ELF-1 (cell line): ENCODE measurements at regions not wholly inside any gene's neighbourhood (a gene's known extent, or its start where the extent isn't known, plus 50 kb on each side); places are given as distances from the start of the nearest gene placed in this dataset.
A peak's percentile ranks its signal among the peaks of the same experiment; 100 is the strongest.

Source experiments
- DNase-seq: peaks from one replicate; pipeline ENCODE4 v3.0.0-alpha.2; 2016; ENCODE audit warnings: low read depth, low spot score

- DNase-seq, result no peak
These were observed 334.1 kb upstream of the RGS6 start for GRCh38 chr14:71597955-71598660.

- no peak for DNase-seq
These were observed 331.9 kb upstream of the RGS6 start for GRCh38 chr14:71600309-71600708.

DNA sequence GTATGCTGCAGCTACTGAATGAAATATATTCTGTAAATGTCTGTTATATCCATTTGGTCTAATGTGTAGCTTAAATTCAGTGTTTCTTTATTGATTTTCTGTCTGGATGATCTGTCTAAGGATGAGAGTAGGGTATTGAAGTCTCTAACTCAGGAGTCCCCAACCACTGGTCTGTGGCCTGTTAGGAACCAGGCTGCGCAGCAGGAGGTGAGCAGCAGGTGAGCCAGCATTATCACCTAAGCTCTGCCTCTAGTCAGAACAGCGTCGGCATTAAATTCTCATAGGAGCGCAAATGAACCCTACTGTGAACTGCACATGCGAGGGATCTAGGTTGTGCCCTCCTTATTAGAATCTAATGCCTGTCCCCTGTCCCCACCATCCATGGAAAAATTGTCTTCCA is 329.7 kb upstream of the RGS6 start:
- DNase-seq, result no peak

DNA sequence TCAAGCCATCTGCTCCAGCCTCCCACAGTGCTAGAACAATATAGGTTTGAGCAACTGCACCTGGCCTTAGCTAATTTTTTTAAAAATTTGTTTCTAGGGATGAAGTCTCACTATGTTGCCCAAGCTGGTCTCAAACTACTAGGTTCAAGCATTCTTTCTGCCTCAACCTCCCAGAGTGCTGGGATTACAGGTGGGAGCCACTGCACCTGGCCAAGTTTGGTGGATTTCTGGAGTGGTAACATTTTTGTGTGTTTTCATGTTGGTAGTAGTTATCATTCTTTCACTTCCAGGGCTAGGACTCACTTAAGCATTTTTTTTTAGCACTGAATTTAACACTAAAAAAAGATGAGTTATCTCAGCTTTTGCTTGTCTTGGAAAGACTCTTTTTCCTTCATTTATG is 328.0 kb upstream of the RGS6 start:
- no peak for DNase-seq

DNA sequence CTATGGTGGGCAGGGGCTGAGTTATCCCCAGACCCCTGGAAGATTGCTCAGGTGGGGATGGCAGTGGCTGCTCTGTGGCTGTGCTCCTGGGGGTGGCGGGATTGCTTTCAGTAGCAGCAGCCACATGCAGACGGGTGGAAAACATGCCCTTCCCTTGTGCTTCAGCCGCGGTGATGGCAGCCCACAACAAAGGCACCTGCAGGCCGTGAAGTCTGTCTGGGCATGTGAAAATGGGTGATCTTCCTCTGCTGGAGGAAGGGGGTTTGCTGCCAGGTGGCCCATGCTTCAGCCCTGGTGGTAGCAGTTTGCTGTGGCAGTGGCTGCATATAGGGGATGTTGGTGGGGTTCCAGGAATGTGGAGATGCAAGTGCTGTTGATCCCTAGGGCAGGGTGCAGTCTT is 326.2 kb upstream of the RGS6 start:
- no peak for DNase-seq

DNA sequence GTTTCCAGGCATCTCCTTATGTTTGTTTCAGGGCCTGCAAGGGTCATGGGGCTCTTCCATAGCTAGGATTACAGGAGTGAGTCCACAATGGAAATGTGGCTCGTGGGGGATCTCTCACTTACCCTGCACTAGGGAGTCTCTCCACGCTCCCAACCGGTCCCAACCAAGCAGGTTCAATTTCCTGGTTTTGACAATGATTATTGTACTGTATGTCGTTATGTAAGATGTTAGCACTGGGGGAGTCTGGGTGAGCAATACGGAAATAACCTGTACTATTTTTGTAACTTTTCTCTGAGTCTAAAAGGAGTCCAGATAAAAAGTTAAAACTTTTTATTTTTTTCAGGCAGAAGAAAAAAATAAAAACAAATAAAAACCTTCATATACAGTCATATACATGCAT is 325.7 kb upstream of the RGS6 start:
- no peak for DNase-seq

GRCh38 chr14:71607056-71607455 is 325.2 kb upstream of the RGS6 start:
- DNase-seq, result no peak

DNA sequence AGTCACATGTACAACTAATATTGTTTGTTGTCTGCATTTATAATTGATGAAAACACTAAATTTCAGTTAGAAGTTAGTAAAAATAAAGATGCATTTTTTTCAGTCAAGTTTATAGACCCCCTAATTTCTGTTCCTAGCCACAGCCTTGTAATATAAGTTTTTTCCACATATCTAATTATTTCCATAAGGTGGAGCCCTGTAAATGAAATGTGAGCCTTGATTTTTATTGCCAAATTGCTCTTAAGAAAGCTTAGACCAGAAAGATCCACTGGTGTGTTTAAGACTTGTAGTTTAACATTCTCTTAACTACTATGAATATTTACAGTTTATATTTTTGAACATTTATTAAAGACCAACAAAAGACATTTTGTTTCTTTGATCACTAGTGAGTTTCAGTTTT is 322.1 kb upstream of the RGS6 start:
- DNase-seq, result no peak

DNA sequence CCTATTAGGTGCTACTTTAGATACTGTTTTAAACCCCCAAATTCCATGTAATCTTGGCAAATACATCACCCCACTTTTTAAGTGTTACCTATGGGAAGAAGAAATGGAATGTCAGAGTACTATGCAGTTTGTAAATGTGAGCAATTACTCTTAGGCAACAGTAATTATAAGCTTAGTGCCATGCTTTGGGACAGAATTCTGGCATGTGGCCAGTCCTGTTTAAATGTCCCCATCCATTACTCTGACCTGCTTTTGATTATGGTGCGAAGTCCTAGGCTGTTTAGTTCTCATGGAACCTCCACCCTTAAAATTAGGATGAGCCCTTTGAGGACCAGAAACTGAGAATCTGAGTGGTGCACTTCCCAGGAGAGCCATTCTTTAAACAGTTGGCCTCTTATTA is 321.4 kb upstream of the RGS6 start:
- no peak for DNase-seq

DNA sequence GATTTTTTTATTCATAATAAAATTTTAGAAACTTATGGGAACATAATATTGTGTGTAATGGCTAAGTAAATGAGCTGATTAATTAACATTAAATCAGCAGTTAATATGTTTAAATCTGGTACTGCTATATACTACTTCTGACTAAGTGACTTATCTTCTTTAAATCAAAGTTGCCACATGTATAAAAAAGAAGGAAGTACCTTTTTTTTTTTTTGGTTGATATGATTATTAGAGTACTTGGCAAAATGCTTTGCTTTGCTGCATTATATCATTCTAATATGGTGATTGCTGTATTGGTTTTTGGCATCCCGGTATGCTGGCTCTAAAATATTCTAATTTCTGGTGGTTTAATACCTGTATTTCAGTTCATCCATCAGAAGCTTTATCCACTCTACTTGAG is 319.1 kb upstream of the RGS6 start:
- DNase-seq, result no peak

GRCh38 chr14:71616013-71616412 is 316.2 kb upstream of the RGS6 start:
- no peak for DNase-seq

- peak; percentile 26 for DNase-seq
These were observed 314.2 kb upstream of the RGS6 start for GRCh38 chr14:71618047-71618446.

DNA sequence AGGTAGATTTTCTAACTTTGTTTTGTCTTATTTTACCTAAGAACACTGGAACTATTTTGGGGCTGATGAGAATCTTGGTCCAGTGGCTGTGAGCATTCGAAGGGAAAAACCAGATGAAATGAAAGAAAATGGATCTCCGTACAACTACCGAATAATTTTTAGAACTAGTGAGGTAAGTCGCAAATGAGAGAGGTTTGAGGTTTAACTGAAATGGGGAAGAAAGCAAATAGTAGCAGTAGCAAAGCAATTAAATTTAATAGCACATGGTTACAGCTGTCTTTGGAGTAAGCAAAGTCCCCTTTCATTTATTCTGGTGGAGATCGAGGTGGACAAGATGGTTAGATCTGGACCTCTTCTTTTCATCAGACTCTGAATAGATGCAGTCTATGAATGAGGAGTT is 313.5 kb upstream of the RGS6 start:
- DNase-seq, result no peak

- no peak for DNase-seq
These were observed 312.8 kb upstream of the RGS6 start for GRCh38 chr14:71619472-71619871.

- DNase-seq, result no peak
These were observed 311.8 kb upstream of the RGS6 start for GRCh38 chr14:71620401-71620800.

DNA sequence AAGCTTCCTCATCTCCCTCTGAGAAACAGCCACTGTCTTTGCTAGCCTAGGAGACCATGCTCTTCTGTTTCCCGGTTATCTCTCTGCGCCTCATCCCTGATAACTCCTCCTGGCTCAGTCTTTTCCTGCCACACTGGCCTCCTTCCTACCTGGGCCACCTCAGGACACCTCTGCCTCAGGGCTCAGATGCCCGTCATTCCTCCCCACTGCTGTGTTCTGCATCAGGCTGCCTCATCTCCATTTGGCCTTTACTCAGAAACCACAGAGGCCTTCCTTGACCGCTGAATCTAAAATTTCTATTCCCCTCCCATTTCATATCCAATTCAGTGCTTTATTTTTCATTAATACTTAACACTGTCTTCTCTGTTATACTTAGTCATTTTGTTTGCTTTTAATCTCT is 311.0 kb upstream of the RGS6 start:
- peak; percentile 68 for DNase-seq

DNA sequence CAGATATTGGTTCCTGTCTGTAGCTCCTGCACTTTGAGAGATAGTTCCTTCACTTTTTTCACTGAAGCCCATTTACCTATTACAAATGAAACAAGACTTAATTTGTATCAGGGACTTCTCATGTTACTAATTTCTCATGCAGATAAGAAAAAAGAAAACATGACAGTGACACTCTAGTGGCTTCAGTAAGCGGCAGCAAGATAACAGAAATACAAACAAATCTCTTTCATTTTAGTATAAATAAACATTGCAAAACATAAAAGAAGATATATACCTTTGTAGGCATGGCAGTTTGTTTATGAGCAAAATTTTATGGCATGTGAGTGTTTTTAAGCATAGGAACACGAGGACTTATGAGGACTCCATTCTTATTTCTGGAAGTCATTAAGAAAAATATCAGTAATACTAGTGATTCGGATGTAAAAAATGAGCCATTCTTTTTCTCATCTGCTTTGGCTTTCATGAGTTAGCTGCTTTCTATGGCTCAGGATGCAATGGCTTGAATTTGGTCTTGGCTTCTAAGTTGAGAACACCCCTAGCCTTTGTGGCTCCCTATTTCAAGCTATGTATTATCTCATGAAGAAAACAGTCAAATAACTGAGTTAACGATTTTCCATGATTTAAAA is 310.1 kb upstream of the RGS6 start:
- DNase-seq, result no peak

DNA sequence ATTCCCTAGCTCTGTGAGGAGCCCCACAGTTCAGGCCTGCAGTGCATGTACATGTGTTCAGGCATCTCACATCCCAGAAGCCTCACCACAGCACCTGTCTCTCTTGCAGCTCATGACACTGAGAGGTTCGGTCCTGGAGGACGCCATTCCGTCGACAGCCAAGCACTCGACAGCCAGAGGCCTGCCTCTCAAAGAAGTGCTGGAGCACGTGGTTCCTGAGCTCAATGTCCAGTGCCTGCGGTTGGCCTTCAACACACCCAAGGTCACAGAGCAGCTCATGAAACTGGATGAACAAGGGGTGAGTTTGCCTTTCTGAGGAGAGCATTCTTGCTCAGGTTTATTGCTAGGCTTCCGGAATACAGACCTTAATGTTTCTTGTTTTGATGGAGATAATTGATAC is 308.3 kb upstream of the RGS6 start:
- no peak for DNase-seq

- no peak for DNase-seq
These were observed 307.1 kb upstream of the RGS6 start for GRCh38 chr14:71625175-71625574.

GRCh38 chr14:71625891-71626701 is 306.1 kb upstream of the RGS6 start:
- no peak for DNase-seq

DNA sequence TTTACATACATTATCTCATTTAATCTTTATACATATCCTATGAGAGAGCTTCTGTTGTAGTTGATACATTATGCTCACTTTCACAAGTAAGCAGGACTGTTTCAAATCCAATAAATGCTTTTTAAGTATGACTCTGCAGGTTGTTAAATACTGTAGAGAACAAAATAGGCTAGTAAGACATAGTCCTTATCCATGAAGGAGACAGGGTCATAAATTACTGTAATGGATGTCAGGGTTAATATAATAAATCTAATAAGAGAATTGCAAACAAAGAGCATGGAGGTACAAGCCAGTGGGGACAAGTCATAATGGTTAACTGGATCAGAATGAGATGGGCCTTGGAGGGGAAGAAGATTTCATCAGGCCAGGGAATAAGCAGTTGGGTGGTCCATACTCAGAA is 303.8 kb upstream of the RGS6 start:
- DNase-seq, result no peak

DNA sequence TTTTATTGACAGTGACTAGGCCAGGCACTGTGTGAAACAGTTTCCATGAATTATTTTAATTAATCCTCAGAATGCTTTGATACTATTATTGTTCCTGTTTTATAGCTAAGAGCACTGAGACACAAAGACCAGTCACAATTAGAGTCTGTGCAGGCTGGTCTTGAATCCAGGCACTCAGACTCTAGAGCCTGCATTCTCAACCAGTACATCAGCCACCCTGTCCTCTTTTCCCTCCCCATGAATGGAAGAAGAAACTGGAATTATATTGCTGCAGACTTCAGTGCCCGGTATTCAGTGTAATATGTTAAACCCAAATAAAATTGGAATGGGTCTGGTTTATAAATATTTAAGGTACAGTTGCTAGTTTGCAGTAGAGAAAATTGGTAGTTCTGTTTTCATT is 303.0 kb upstream of the RGS6 start:
- no peak for DNase-seq
